Osteocyte (in vitro differentiated cells): ENCODE measurements at regions not wholly inside any gene's neighbourhood (a gene's known extent, or its start where the extent isn't known, plus 50 kb on each side); places are given as distances from the start of the nearest gene placed in this dataset.

Experiments used
- DNase-seq: peaks from one replicate; pipeline ENCODE4 v3.0.0; 2021; ENCODE audit warnings: mixed read lengths; ENCODE audit not compliant: unreplicated experiment; ENCODE audit errors: extremely low spot score
- H3K27ac Mint-ChIP-seq: one replicate; pipeline ENCODE4 v1.8.0; 2021; ENCODE audit warnings: mild to moderate bottlenecking, mixed read lengths; ENCODE audit not compliant: unreplicated experiment
- H3K27me3 Mint-ChIP-seq: one replicate; pipeline ENCODE4 v1.8.0; 2021; ENCODE audit warnings: mixed read lengths; ENCODE audit not compliant: unreplicated experiment
- H3K36me3 Mint-ChIP-seq: one replicate; pipeline ENCODE4 v1.8.0; 2021; ENCODE audit warnings: mixed read lengths; ENCODE audit not compliant: unreplicated experiment
- H3K4me1 Mint-ChIP-seq: one replicate; pipeline ENCODE4 v1.8.0; 2021; ENCODE audit warnings: mixed read lengths; ENCODE audit not compliant: unreplicated experiment
- H3K4me3 Mint-ChIP-seq: one replicate; pipeline ENCODE4 v1.8.0; 2021; ENCODE audit warnings: mild to moderate bottlenecking, moderate library complexity, mixed read lengths; ENCODE audit not compliant: unreplicated experiment
- H3K9me3 Mint-ChIP-seq: one replicate; pipeline ENCODE4 v1.8.0; 2021; ENCODE audit warnings: mixed read lengths; ENCODE audit not compliant: unreplicated experiment
- TF ChIP-seq, protein P1 (sequence below): fragments of 200-600 bp; sonication (generic); IDR thresholded peaks from 2 replicates; pipeline ENCODE4 v1.5.0; 2021; ENCODE audit warnings: antibody characterized with exemption, mild to moderate bottlenecking, moderate library complexity

DNA sequence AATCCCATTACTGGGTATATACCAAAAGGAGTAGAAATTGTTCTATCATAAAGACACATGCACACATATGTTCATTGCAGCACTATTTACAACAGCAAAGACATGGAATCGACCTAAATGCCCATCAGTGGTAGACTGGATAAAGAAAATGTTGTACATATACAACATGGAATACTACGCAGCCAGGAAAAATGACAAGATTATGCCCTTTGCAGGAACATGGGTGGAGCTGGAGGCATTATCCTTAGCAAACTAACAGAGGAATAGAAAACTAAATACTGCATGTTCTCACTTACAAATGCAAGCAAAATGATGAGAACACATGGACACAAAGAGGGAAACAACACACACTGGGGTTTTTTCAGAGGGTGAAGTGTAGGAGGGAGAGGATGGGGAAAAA is 300.2 kb downstream of the BAMBI start:
- Mint-ChIP-seq H3K27ac (no peak overlapping the region), H3K4me1 (peaks cover 13% of the 10 kb centered on the region), H3K27me3 (peaks cover 22% of the 10 kb centered on the region), H3K9me3 (no peaks in the 10 kb centered on the region), H3K36me3 (no peaks in the 10 kb centered on the region), H3K4me3 (no peak overlapping the region)
- DNase-seq, result no peak
- TF ChIP-seq, protein P1, sequence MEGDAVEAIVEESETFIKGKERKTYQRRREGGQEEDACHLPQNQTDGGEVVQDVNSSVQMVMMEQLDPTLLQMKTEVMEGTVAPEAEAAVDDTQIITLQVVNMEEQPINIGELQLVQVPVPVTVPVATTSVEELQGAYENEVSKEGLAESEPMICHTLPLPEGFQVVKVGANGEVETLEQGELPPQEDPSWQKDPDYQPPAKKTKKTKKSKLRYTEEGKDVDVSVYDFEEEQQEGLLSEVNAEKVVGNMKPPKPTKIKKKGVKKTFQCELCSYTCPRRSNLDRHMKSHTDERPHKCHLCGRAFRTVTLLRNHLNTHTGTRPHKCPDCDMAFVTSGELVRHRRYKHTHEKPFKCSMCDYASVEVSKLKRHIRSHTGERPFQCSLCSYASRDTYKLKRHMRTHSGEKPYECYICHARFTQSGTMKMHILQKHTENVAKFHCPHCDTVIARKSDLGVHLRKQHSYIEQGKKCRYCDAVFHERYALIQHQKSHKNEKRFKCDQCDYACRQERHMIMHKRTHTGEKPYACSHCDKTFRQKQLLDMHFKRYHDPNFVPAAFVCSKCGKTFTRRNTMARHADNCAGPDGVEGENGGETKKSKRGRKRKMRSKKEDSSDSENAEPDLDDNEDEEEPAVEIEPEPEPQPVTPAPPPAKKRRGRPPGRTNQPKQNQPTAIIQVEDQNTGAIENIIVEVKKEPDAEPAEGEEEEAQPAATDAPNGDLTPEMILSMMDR, result no peak

DNA sequence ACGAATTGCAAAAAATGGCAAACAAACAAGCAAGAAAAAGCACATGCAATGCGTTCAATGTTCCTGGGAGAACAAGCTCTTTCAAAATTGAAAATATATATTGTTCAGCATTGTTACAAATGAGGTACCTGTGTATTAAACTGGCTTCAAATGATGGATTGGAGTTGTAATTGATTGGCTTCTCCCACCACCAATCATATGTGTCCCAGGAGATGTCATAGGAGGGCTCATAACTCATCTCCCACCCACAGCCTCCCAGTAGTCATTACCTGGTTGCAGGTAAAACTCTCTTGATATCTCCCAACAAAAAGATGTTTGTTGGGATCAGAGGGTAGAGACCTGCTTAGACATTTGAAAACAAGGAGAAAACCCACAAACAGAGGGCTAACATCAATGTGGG is 302.9 kb downstream of the BAMBI start:
- peaks cover 22% of the 10 kb centered on the region for H3K27me3 Mint-ChIP-seq
- H3K4me3 Mint-ChIP-seq, result no peak overlapping the region
- H3K9me3 Mint-ChIP-seq, result no peaks in the 10 kb centered on the region
- no peak overlapping the region for H3K27ac Mint-ChIP-seq
- H3K4me1 Mint-ChIP-seq, result peaks cover 20% of the 10 kb centered on the region
- TF ChIP-seq, protein P1, result no peak
- no peak for DNase-seq
- H3K36me3 Mint-ChIP-seq, result no peaks in the 10 kb centered on the region

DNA sequence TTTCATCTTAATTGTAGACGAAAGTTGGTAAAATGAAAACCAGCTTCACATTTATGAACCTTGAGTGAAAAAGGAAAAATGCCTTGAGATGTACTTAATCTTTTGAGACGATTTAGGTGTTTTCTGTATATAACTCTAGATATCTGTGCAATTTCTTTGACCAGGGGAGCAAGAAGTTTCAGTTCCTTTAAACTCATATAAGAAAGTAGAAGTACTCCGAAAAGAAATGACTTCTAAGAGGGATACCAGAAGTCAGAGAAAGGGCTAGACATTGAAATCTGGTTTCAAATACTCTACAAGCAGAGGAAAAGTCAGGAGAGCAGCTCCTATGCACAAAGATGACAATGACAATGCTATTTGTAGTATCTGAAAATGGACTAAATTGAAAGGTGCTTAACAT is 303.7 kb downstream of the BAMBI start:
- H3K9me3 Mint-ChIP-seq, result no peaks in the 10 kb centered on the region
- H3K27me3 Mint-ChIP-seq, result peaks cover 22% of the 10 kb centered on the region
- H3K36me3 Mint-ChIP-seq, result no peaks in the 10 kb centered on the region
- H3K4me3 Mint-ChIP-seq, result no peak overlapping the region
- no peak for DNase-seq
- no peak overlapping the region for H3K27ac Mint-ChIP-seq
- TF ChIP-seq, protein P1, result no peak
- H3K4me1 Mint-ChIP-seq, result peaks cover 12% of the 10 kb centered on the region

DNA sequence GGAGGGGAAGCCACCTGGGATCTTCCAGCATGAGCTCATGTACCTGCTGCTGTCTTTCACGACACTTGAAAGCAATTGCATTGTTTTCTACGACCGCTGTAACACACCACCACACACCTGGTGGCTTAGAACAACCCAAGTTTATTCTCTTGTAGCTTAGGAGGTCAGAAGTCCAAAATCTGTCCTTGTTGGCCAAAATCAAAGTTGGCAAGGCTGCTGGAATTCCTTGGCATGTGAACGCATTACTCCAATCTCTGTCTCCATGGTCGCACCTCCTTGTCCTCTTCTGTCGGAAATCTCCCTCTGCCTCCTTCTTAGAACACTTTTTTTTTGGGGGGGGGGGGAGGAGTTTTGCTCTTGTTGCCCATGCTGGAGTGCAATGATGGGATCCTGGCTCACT is 305.7 kb downstream of the BAMBI start:
- TF ChIP-seq, protein P1, result no peak
- no peak overlapping the region for H3K27ac Mint-ChIP-seq
- DNase-seq, result no peak
- H3K36me3 Mint-ChIP-seq, result no peaks in the 10 kb centered on the region
- no peaks in the 10 kb centered on the region for H3K9me3 Mint-ChIP-seq
- peaks cover 7% of the 10 kb centered on the region for H3K4me1 Mint-ChIP-seq
- no peak overlapping the region for H3K4me3 Mint-ChIP-seq
- H3K27me3 Mint-ChIP-seq, result peaks cover 22% of the 10 kb centered on the region

DNA sequence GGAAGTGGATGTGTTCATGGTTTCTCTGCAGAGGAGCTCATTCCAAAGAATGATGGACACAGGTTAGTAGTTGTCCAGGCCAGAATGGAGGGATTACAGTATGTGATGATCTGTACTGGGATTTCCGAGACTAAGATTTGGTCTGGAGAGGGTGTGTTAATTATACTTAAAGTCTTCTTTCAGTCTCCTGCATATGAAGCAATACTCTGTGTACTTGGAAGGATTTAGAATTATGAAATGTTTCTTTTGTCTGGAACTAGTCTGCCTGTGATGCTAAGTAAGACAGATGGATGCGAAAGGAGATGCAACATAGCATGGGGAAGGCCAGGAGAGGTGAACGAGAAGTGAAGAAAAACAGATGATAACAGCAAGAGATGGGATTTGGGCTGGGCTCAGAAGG is 305.1 kb upstream of the LYZL1 start:
- DNase-seq, result no peak
- no peaks in the 10 kb centered on the region for H3K9me3 Mint-ChIP-seq
- H3K4me3 Mint-ChIP-seq, result no peak overlapping the region
- TF ChIP-seq, protein P1, result no peak
- H3K27me3 Mint-ChIP-seq, result peaks cover 16% of the 10 kb centered on the region
- peaks cover 7% of the 10 kb centered on the region for H3K4me1 Mint-ChIP-seq
- no peak overlapping the region for H3K27ac Mint-ChIP-seq
- no peaks in the 10 kb centered on the region for H3K36me3 Mint-ChIP-seq
